ENCODE measurements at regions not wholly inside any gene's neighbourhood (a gene's known extent, or its start where the extent isn't known, plus 50 kb on each side); places are given as distances from the start of the nearest gene placed in this dataset.

DNA sequence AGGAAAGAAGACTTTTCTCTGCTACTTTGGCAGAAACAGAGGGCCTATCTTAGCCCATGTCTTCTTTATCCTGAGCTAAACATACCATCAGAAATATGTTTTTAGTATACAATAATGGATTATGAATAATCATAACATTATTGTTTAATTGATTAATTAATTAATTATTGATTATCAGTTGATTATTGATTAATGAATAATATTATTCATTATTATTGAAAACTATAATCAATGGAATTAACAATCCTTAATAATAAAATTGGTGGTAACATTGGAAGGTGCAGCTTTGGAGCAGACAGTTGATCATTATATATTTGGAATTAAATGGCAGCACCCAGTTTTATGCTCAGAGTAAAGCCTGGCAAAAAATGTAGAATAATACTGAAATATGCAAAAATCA lies 655.9 kb upstream of the ARGLU1 start:
- Histone ChIP-seq H3K27ac (ENCODE audit: insufficient read depth, low read length, poor library complexity, severe bottlenecking) (no peak overlapping the region), H3K4me1 (ENCODE audit: control insufficient read depth, insufficient read depth, low read length, poor library complexity, severe bottlenecking) (no peaks in the 10 kb centered on the region), H3K27me3 (ENCODE audit: control insufficient read depth, insufficient read depth, low read length) (no peaks in the 10 kb centered on the region), H3K36me3 (ENCODE audit: control insufficient read depth, insufficient read depth, low read length) (no peaks in the 10 kb centered on the region), H3K9me3 (ENCODE audit: control insufficient read depth in 2 of 2, low read length in 2 of 2) (peaks cover 0 to under 1% of the 10 kb centered on the region in 2 experiments), H3K4me3 (ENCODE audit: low read depth, low read length) (no peak overlapping the region)
- H3K36me3 Mint-ChIP-seq = no peaks in the 10 kb centered on the region
- H3K27me3 Mint-ChIP-seq = no peaks in the 10 kb centered on the region
- H3K4me3 Mint-ChIP-seq = no peak overlapping the region
- H3K27ac Mint-ChIP-seq = no peak overlapping the region
- ATAC-seq (ENCODE audit: low read depth in 2 of 2) (no peak), DNase-seq (no peak)
- H3K4me1 Mint-ChIP-seq = no peaks in the 10 kb centered on the region
- H3K9me3 Mint-ChIP-seq = peaks cover 0 to 3% (median 0%) of the 10 kb centered on the region in 7 donors

DNA sequence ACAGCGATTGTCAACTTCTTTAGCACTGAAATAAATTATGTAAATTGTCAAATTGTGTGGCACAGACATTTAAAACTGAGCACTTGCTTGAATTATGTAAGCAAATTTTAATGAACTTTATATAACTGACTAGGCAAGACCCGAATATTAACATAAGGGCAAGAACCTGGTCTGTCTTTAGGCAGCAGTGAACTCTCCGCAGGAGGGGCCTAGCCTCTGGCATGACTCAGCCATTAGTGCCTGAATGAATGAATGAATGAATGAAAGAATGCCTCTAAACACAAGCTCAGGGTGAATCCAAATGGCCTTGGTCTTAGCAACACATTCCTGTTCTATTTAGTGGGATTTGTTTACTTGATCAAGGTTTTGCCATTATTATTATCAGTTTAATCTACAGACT lies 654.7 kb upstream of the ARGLU1 start:
- Histone ChIP-seq H3K4me3 (ENCODE audit: low read depth, low read length) (no peak overlapping the region), H3K36me3 (ENCODE audit: control insufficient read depth, insufficient read depth, low read length) (no peaks in the 10 kb centered on the region), H3K27me3 (ENCODE audit: control insufficient read depth, insufficient read depth, low read length) (no peaks in the 10 kb centered on the region), H3K27ac (ENCODE audit: insufficient read depth, low read length, poor library complexity, severe bottlenecking) (no peak overlapping the region), H3K9me3 (ENCODE audit: control insufficient read depth in 2 of 2, low read length in 2 of 2) (no peaks in the 10 kb centered on the region), H3K4me1 (ENCODE audit: control insufficient read depth, insufficient read depth, low read length, poor library complexity, severe bottlenecking) (no peaks in the 10 kb centered on the region)
- Mint-ChIP-seq H3K27ac (no peak overlapping the region), H3K36me3 (no peaks in the 10 kb centered on the region), H3K27me3 (no peaks in the 10 kb centered on the region), H3K9me3 (peaks cover 0 to 3% (median 0%) of the 10 kb centered on the region in 7 donors), H3K4me1 (no peaks in the 10 kb centered on the region), H3K4me3 (no peak overlapping the region)
- DNase-seq (no peak), ATAC-seq (ENCODE audit: low read depth in 2 of 2) (no peak)

DNA sequence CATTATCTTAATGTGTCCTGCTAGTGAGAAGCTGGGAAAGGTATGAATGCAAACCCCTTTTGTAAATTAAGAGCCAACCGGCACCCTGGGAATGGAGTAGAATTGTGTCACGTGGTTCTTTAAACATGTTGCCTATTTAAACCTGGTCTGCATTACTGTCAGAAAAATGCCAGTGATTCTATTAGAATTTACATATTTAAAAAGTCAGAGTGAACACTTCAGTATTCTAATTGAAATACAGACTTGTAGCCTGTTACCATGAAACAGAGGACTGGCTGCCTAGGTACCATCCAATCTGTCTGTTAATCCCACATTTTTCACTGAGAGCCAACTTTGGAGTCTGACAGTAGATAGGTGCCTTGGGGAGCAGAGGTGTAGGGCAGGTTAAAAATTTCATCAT lies 652.3 kb upstream of the ARGLU1 start:
- Mint-ChIP-seq H3K36me3 (no peaks in the 10 kb centered on the region), H3K27ac (no peak overlapping the region), H3K4me3 (no peak overlapping the region), H3K27me3 (no peaks in the 10 kb centered on the region), H3K9me3 (peaks cover 0 to 3% (median 0%) of the 10 kb centered on the region in 7 donors), H3K4me1 (no peaks in the 10 kb centered on the region)
- DNase-seq (no peak), ATAC-seq (ENCODE audit: low read depth in 2 of 2) (no peak)
- Histone ChIP-seq H3K9me3 (ENCODE audit: control insufficient read depth in 2 of 2, low read length in 2 of 2) (no peaks in the 10 kb centered on the region), H3K36me3 (ENCODE audit: control insufficient read depth, insufficient read depth, low read length) (no peaks in the 10 kb centered on the region), H3K27ac (ENCODE audit: insufficient read depth, low read length, poor library complexity, severe bottlenecking) (no peak overlapping the region), H3K4me3 (ENCODE audit: low read depth, low read length) (no peak overlapping the region), H3K4me1 (ENCODE audit: control insufficient read depth, insufficient read depth, low read length, poor library complexity, severe bottlenecking) (no peaks in the 10 kb centered on the region), H3K27me3 (ENCODE audit: control insufficient read depth, insufficient read depth, low read length) (no peaks in the 10 kb centered on the region)

DNA sequence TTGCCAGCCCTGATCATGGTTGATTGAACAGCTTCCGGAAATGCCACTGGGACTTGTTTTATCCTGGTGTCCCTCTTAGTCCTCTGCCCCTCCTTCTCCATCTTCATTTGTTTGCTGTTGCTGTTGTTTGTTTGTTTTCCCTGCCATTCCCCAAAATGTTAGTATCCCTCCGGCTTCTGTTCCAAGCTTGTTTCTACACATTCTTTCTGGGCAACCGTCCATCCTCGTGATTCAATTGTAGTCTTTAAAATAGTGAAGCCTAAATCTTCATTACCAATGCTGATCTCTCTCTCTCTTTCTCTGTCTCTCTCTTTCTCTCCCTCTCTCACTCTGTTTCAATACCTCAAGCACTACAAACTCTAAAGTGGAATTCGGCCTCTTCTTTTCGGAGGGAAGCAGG lies 649.3 kb upstream of the ARGLU1 start:
- H3K9me3 Mint-ChIP-seq = peaks cover 0 to 3% (median 0%) of the 10 kb centered on the region in 7 donors

DNA sequence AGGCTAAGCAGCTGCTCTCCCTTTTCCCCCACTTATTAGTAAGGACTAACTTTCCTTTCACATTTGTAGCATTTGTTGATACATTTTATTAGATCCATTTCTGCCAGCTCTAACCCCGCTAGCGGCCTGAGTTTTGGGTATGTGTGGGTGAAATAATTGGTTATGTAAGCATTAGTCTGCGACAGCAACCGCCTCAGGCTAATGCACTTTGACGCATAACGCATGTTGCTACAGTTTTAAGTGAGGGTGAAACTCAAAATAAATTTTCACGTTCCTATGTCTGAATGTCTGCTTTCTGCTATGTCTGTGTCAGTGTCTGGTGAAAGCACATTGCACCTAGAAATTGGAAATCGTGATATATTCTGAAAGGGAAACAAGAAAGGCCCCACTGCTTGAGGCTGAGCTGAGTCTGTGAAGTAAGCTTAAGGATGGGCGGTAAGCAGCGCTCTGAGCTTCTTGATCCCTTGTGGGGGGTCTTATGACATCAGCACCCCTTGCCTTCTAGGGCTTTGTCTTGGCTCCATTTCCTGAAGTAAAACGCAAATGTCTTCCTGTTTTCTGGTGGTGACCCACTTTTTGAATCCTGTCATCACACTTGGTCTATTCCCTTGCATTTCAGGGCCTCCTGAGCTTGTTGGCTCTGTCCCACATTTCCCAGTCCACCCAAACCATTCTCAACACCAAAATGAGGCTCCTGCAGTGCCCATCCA lies 648.3 kb upstream of the ARGLU1 start:
- Mint-ChIP-seq H3K36me3 (no peaks in the 10 kb centered on the region), H3K27ac (no peak overlapping the region), H3K9me3 (peaks cover 0 to 3% (median 0%) of the 10 kb centered on the region in 7 donors), H3K27me3 (no peaks in the 10 kb centered on the region), H3K4me3 (no peak overlapping the region), H3K4me1 (no peaks in the 10 kb centered on the region)
- no peaks in the 10 kb centered on the region for H3K27me3 ChIP-seq (ENCODE audit: control insufficient read depth, insufficient read depth, low read length)
- no peak for ATAC-seq (ENCODE audit: low read depth in 2 of 2)
- DNase-seq = no peak
- no peaks in the 10 kb centered on the region for H3K9me3 ChIP-seq (ENCODE audit: control insufficient read depth in 2 of 2, low read length in 2 of 2)
- no peak overlapping the region for H3K27ac ChIP-seq (ENCODE audit: insufficient read depth, low read length, poor library complexity, severe bottlenecking)
- no peaks in the 10 kb centered on the region for H3K4me1 ChIP-seq (ENCODE audit: control insufficient read depth, insufficient read depth, low read length, poor library complexity, severe bottlenecking)
- H3K36me3 ChIP-seq (ENCODE audit: control insufficient read depth, insufficient read depth, low read length) = no peaks in the 10 kb centered on the region
- no peak overlapping the region for H3K4me3 ChIP-seq (ENCODE audit: low read depth, low read length)

More for the DNA sequence above, 649.3 kb upstream of the ARGLU1 start:
- Mint-ChIP-seq H3K4me3 (no peak overlapping the region), H3K27ac (no peak overlapping the region), H3K27me3 (no peaks in the 10 kb centered on the region), H3K4me1 (no peaks in the 10 kb centered on the region), H3K36me3 (no peaks in the 10 kb centered on the region)
- H3K36me3 ChIP-seq (ENCODE audit: control insufficient read depth, insufficient read depth, low read length) = no peaks in the 10 kb centered on the region
- H3K4me3 ChIP-seq (ENCODE audit: low read depth, low read length) = no peak overlapping the region
- H3K27me3 ChIP-seq (ENCODE audit: control insufficient read depth, insufficient read depth, low read length) = no peaks in the 10 kb centered on the region
- DNase-seq = no peak
- ATAC-seq (ENCODE audit: low read depth in 2 of 2) = no peak
- H3K27ac ChIP-seq (ENCODE audit: insufficient read depth, low read length, poor library complexity, severe bottlenecking) = no peak overlapping the region
- no peaks in the 10 kb centered on the region for H3K4me1 ChIP-seq (ENCODE audit: control insufficient read depth, insufficient read depth, low read length, poor library complexity, severe bottlenecking)
- H3K9me3 ChIP-seq (ENCODE audit: control insufficient read depth in 2 of 2, low read length in 2 of 2) = no peaks in the 10 kb centered on the region

DNA sequence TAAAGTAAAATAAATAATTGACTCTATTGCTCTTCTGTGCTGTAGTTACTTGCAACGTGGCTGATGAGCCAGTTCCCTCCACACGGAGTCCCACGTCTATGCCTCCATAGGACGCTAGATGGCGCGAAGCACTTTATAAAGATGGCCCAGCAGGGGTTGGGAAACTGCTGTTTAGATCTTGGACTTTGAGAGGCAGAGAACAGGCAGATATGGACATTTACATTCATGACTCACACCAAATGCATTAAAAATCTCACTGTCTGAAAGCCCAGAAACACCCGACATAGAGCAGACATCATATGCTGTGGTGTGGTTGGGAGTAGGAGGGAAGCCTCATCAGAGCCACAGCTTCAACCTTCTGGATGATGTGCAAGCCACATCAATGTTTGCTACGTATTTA lies 643.1 kb upstream of the ARGLU1 start:
- Mint-ChIP-seq H3K4me1 (no peaks in the 10 kb centered on the region), H3K27me3 (no peaks in the 10 kb centered on the region), H3K27ac (no peak overlapping the region), H3K4me3 (no peak overlapping the region), H3K9me3 (no peaks in the 10 kb centered on the region), H3K36me3 (no peaks in the 10 kb centered on the region)
- Histone ChIP-seq H3K27ac (ENCODE audit: insufficient read depth, low read length, poor library complexity, severe bottlenecking) (no peak overlapping the region), H3K4me1 (ENCODE audit: control insufficient read depth, insufficient read depth, low read length, poor library complexity, severe bottlenecking) (no peaks in the 10 kb centered on the region), H3K9me3 (ENCODE audit: control insufficient read depth in 2 of 2, low read length in 2 of 2) (no peaks in the 10 kb centered on the region), H3K4me3 (ENCODE audit: low read depth, low read length) (no peak overlapping the region), H3K36me3 (ENCODE audit: control insufficient read depth, insufficient read depth, low read length) (no peaks in the 10 kb centered on the region), H3K27me3 (ENCODE audit: control insufficient read depth, insufficient read depth, low read length) (no peaks in the 10 kb centered on the region)
- DNase-seq = peak in 1 of 3 donors; percentile 45
- no peak for ATAC-seq (ENCODE audit: low read depth in 2 of 2)

DNA sequence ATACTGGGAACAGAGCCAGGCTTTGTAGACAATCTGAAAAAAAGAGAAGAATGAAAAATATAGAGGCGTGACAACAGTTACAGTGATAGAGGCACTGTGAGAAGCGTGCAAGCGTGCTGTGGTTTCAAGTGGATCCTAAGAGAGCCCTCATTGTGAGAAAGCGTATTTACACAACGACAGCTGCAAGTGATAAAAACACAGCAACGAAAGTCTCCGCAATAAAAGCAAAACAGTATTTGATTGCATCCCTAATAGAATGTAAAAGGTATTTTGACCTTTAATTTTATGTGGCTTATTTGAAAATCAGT lies 642.7 kb upstream of the ARGLU1 start:
- Mint-ChIP-seq H3K9me3 (no peaks in the 10 kb centered on the region), H3K27me3 (no peaks in the 10 kb centered on the region), H3K27ac (no peak overlapping the region), H3K36me3 (no peaks in the 10 kb centered on the region), H3K4me1 (no peaks in the 10 kb centered on the region), H3K4me3 (no peak overlapping the region)
- no peak overlapping the region for H3K27ac ChIP-seq (ENCODE audit: insufficient read depth, low read length, poor library complexity, severe bottlenecking)
- DNase-seq = no peak
- no peaks in the 10 kb centered on the region for H3K9me3 ChIP-seq (ENCODE audit: control insufficient read depth in 2 of 2, low read length in 2 of 2)
- no peaks in the 10 kb centered on the region for H3K4me1 ChIP-seq (ENCODE audit: control insufficient read depth, insufficient read depth, low read length, poor library complexity, severe bottlenecking)
- H3K36me3 ChIP-seq (ENCODE audit: control insufficient read depth, insufficient read depth, low read length) = no peaks in the 10 kb centered on the region
- no peak overlapping the region for H3K4me3 ChIP-seq (ENCODE audit: low read depth, low read length)
- no peak for ATAC-seq (ENCODE audit: low read depth in 2 of 2)
- H3K27me3 ChIP-seq (ENCODE audit: control insufficient read depth, insufficient read depth, low read length) = no peaks in the 10 kb centered on the region

Measured in CD4-positive, CD25-positive, alpha-beta regulatory T cell (primary cell).